ENCODE measurements at regions not wholly inside any gene's neighbourhood (a gene's known extent, or its start where the extent isn't known, plus 50 kb on each side); places are given as distances from the start of the nearest gene placed in this dataset.
"Not testable (repeated sequence)": the region's sequence is repeated elsewhere in the genome, so short reads cannot be mapped to it uniquely, and the experiment has no call there.

DNA sequence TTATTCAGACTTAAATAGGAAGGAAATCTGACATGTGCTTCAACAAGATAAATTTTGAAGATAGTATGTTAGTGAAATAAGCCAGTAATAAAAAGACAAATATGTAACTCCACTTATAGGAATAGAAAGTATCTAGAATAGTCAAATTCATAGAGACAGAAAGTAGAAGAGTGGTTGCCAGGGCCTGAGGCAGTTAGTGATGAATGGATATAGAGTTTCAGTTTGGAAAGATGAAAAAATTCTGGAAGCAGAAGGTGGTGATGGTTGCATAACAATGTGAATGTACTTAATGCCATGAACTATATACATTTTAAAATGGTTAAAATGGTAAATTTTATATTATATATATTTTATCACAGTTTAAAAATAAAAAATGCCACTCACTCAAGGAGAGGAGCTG is 54.3 kb downstream of the HAND2 start:
- no peak for DNase-seq

DNA sequence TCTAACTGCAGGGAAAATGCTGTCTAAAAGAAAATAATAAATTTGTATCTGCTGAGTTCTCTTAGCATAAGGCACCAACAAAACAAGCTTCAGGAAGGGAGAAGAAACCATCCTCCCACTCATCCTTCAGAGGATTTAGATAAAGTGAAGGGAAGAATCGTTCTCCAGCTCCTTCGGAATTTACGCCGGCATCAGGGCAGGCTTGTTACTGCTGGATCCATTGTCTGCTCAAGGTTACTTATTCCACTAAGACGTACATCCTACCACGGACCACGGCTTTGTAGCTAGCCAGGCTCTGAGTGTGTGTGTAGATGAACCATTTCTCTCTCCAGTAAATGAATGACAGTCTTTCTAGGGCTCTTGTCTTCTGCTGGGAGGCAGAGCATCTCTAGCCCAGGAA is 60.4 kb downstream of the HAND2 start:
- no peak for DNase-seq

DNA sequence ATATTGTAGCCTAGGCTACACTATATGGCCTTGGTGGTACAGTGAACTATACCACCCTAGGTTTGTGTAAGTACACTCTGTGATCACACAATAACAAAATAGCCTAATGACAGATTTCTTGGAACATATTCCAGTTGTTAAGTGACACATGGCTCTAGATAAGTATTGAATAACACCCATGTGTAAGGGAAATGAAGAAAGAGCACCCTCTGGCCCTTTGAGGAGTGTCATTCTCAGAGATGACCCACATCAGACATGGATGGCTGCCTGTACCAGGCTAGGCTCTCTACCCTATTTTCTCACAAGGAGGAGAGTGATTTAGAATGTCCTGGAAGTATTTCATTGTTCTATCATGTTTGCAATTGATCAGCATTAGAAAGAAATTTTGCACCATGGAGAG is 61.7 kb downstream of the HAND2 start:
- no peak for DNase-seq

DNA sequence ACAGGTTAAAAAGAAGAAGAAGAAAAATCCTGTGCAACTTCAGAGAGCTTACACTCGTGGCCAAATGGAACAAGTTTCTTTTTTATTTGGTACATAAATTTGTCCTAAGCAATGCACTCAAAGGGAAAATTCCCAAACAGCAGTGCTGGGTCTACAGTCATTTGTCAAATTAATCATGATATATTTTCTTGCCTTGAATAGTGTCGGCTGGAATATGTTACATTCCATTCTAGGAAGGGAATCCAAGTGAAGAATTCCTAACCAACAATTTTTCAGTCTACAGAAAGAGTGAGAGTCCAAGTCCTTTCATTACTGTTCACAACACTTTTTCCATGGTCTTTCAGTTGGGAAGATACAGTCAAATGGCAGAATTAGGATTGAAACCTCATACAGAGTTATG is 63.9 kb downstream of the HAND2 start:
- no peak for DNase-seq

GRCh38 chr4:173464481-173464880 is 65.5 kb downstream of the HAND2 start:
- DNase-seq = no peak

DNA sequence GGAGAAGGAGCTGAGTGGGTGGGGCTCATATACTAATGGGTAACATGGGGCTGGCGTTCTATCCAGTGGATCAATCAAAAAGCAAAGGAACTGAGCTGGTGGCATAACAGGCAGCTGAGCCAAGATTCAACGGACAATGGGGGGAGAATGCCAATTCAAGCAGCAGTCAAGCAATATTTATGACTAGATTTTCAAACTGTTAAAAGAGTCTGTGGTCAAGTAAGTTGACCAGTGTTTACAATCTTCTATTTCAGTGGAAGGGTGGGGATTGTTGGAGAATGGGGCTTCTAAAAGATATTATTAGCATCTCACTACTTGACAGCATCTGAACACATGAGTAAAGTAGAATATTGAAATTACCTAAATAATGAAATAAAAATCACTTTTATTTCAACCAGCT is 64.9 kb upstream of the SCRG1 start:
- DNase-seq = no peak

DNA sequence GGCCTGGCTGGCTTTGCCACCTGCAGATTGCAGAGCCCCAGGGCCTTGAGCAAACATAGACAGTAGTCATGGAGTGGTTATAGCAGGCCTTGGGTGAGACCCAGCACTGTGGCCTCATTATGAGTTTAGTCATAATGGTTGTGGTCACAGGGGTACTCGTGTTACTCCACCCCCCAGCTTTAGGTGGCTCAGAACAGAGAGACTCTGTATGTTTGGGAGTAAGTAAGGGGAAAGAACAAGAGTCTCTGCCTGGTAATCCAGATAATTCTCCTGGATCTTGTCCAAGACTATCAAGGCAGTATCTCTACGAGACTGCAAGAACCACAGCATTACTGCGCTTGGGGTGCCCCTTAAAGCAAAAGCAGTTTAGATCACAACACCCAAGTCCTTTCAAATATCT is 62.3 kb upstream of the SCRG1 start:
- DNase-seq = no peak

DNA sequence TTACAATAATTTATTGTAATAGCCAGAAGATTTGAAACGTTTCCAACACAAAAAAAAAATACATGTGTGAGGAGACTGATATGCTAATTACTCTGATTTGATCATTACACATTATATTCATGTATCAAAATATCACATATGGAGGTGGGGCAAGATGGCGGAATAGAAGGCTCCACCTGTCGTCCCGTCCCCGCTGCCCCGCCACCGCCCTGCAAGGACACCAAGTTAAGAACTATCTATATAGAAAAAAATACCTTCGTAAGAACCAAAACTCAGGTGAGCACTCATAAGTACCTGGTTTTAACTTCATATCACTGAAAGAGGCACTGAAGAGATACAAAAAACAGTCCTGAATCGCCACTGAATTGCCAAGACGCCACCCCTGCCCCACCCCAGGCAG is 60.9 kb upstream of the SCRG1 start:
- no peak for DNase-seq

DNA sequence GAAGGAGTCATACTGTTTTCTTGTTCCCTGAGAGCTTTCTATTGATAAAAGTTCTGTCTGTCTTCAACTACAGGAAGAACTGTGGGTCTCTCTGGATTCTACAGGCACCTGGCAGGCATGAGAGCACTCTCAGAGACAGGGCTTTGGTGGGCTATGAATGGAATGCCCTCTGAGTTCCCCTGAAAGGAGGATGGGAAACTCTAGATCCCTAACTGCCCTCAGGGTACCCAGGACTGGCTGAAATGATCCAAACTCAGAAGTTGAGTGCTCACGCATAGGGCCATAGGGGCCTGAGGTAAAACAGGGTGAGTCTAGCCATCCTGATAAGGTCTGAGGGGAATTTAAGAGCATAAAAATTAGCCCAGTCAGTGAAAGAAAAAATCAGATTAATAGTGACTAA is 59.0 kb upstream of the SCRG1 start:
- DNase-seq = no peak

GRCh38 chr4:173451435-173451834 is 52.5 kb upstream of the SCRG1 start:
- DNase-seq = not testable (repeated sequence)

DNA sequence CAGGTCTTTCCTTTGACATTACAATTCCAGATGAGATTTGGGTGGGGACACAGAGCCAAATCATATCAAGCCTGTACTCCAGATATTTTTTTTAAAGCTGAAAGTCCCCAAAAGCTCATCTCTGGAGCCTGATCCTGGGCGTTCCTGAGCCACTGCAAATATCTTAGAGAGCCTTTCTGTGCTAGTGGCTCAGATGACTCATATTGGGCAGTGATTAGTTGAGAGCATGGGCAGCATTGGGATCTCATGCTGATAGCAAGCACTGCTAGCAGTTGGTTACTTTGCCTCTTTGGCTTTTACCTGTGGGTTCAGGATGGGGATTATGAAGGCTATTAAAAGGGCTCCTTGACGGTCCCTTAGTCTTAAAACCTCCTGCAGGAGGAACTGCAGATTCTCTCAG is 51.4 kb upstream of the SCRG1 start:
- DNase-seq = no peak

GRCh38 chr4:173449380-173449717 is 50.4 kb upstream of the SCRG1 start:
- DNase-seq = peak in 4 of 14 donors; percentile 0 to 87 (median 8)

- peak in 2 of 14 donors; percentile 36 to 44 for DNase-seq
These were observed 49.9 kb upstream of the SCRG1 start for GRCh38 chr4:173448608-173449379.

Data from C1 segment of cervical spinal cord (tissue), 14 donors.